GM12873 (cell line): ENCODE measurements at regions not wholly inside any gene's neighbourhood (a gene's known extent, or its start where the extent isn't known, plus 50 kb on each side); places are given as distances from the start of the nearest gene placed in this dataset.

Experiments
- TF ChIP-seq, protein P1 (sequence below): IDR thresholded peaks from 2 replicates; pipeline ENCODE4 v1.5.1; 2012; ENCODE audit warnings: low read depth, mild to moderate bottlenecking, moderate library complexity, low read length, control low read depth; ENCODE audit not compliant: insufficient read depth; ENCODE audit errors: missing control alignments

GRCh38 chr19:28061111-28061510 lies 1151.8 kb downstream of the UQCRFS1 start:
- TF ChIP-seq, protein P1, sequence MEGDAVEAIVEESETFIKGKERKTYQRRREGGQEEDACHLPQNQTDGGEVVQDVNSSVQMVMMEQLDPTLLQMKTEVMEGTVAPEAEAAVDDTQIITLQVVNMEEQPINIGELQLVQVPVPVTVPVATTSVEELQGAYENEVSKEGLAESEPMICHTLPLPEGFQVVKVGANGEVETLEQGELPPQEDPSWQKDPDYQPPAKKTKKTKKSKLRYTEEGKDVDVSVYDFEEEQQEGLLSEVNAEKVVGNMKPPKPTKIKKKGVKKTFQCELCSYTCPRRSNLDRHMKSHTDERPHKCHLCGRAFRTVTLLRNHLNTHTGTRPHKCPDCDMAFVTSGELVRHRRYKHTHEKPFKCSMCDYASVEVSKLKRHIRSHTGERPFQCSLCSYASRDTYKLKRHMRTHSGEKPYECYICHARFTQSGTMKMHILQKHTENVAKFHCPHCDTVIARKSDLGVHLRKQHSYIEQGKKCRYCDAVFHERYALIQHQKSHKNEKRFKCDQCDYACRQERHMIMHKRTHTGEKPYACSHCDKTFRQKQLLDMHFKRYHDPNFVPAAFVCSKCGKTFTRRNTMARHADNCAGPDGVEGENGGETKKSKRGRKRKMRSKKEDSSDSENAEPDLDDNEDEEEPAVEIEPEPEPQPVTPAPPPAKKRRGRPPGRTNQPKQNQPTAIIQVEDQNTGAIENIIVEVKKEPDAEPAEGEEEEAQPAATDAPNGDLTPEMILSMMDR: no peak

DNA sequence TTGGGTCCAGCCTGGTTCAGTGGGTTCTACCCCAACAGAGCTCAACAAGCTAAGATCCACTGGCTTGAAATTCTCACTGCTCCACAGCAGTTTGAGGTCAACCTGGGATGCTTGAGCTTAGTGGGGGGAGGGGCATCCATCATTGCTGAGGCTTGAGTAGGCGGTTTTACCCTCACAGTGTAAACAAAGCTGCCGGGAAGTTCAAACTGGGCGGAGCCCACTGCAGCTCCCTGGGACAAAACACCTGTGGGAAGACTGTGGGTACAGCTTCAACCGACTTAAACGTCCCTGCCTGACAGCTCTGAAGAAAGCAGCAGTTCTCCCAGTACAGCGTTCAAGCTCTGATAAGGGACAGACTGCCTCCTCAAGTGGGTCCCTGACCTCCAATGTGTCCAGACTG lies 1161.9 kb downstream of the UQCRFS1 start:
- TF ChIP-seq, protein P1: no peak

DNA sequence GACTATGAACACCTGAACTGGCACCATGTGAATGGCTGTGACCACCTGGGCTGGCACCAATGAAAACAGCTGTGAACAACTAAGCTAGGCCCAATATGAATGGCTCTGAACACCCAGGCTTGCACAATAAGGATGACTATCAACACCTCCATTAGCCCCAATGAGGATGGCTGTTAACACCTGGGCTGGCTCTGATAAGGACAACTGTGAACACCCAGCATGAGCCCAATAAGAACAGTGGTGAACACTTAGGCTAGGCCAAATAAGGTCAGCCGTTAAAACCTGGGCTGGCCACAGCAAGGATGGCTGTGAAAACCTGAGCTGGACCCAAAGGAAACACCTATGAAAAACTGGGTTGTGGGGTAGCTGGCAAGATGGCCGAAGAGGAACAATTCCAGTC lies 1163.1 kb downstream of the UQCRFS1 start:
- TF ChIP-seq, protein P1: no peak

DNA sequence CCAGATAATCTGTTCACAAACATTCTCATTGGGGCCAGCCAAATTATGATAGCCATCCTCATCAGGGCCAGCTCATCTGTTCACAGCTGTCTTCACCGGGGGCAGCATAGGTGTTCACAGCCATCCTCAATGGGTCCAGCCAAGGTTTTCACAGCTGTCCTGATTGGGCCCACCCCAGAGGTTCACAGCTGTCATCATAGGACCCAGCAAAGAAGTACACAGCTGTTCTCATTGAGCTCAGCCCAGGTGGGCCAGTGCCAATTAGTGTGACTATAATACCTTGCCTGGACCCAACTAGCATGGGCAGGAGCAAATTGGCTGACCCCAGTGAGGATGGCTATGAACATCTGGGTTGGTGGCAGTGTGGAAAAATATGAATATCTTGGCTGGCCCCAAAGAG lies 1166.0 kb downstream of the UQCRFS1 start:
- TF ChIP-seq, protein P1: no peak

GRCh38 chr19:28045621-28046020 lies 1167.3 kb downstream of the UQCRFS1 start:
- TF ChIP-seq, protein P1: no peak

DNA sequence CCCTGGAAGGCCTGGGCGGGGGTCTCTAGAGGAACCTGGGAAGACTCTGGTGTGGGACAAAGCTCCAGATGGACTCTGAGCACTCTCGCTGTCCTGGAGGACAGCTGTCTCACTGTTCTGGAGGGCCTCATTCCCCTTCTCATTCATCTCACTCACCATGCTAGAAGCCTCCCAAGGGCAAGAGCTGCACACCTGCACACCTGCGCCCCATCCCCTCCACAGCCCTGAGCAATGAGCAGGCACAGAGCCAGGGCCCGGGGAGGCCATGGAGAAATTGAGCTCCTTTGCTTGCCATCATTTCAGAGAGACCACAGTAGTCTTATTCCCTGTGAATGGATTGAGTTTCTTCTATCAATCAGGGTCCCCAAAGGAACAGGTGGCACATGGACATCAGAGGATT lies 1168.5 kb downstream of the UQCRFS1 start:
- TF ChIP-seq, protein P1: no peak

- TF ChIP-seq, protein P1: no peak
Observed at GRCh38 chr19:28042516-28042915, 1170.4 kb downstream of the UQCRFS1 start.
